Sigmoid colon (tissue), 3 donors: ENCODE measurements at regions not wholly inside any gene's neighbourhood (a gene's known extent, or its start where the extent isn't known, plus 50 kb on each side); places are given as distances from the start of the nearest gene placed in this dataset.

ENCODE experiments used
- POLR2A ChIP-seq, 2 donors: fragments of 450-650 bp; IDR thresholded peaks; one replicate each; pipeline ENCODE4 v1.6.1; 2016; ENCODE audit warnings: antibody characterized with exemption in 2 of 2, mild to moderate bottlenecking in 2 of 2, moderate library complexity in 2 of 2
- TF ChIP-seq, protein P1 (sequence below), 4 experiments: fragments of 450-650 bp in 3 of 4; fragments of 200-600 bp in 1 of 4; IDR thresholded peaks; one replicate each; pipeline ENCODE4 v1.5.1; 2016 to 2019; ENCODE audit warnings: antibody characterized with exemption in 4 of 4, mild to moderate bottlenecking in 3 of 4, moderate library complexity in 2 of 4

DNA sequence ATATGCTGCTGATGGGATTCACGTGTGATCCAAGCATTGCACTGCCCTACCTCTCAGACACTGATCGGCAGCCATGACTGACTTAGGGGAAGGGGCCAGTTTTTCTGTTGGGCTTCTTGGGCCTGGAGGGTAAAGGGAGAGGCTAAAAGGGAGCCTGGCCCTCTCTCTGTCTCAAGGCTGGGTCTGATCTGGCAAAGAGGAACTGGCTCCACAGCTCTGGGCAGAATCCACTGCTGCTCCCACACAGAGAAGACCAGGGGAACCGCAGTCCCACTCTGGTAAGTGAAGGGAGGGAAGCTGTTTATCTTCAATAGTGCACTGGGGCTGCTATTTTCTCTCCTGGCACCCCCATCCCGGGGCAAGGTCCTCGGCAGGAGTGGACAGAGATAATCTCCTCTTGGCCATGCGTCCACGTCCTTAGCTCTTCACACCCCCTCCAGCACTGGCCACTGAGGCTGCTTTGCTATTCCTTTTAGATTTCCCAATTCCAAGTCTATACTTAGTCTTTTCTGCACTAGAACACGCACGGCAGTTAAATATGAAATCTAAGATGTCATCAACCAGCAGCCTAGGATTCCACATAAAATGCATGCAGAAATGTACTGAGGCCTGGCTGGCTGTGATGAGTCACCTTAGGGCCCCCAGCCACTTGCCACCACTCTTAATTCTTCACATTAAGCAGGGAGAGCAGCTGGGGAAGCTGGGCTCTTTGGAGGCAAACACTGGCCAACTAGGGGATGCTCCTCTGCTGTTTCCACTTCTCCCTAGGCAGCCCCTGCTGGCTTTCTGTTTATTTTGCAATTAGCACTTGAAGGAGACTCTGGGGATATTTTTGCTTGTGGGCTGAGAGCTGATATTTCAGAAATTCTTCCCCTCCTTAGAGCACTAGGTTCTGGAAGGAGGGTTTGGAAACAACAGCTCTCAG, 87.8 kb upstream of the ARMC2 start:
- TF ChIP-seq POLR2A (IDR thresholded peaks at IDR 0.05), result no peak
- TF ChIP-seq, protein P1, sequence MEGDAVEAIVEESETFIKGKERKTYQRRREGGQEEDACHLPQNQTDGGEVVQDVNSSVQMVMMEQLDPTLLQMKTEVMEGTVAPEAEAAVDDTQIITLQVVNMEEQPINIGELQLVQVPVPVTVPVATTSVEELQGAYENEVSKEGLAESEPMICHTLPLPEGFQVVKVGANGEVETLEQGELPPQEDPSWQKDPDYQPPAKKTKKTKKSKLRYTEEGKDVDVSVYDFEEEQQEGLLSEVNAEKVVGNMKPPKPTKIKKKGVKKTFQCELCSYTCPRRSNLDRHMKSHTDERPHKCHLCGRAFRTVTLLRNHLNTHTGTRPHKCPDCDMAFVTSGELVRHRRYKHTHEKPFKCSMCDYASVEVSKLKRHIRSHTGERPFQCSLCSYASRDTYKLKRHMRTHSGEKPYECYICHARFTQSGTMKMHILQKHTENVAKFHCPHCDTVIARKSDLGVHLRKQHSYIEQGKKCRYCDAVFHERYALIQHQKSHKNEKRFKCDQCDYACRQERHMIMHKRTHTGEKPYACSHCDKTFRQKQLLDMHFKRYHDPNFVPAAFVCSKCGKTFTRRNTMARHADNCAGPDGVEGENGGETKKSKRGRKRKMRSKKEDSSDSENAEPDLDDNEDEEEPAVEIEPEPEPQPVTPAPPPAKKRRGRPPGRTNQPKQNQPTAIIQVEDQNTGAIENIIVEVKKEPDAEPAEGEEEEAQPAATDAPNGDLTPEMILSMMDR (IDR thresholded peaks at IDR 0.05), result no peak
